Heart right ventricle (tissue), 16 donors: ENCODE measurements at regions not wholly inside any gene's neighbourhood (a gene's known extent, or its start where the extent isn't known, plus 50 kb on each side); places are given as distances from the start of the nearest gene placed in this dataset.
A peak's percentile ranks its signal among the peaks of the same experiment; 100 is the strongest.

Source experiments
- ATAC-seq, 8 donors: fragments of 200-7000 bp; cut with Tn5 transposase; one replicate each; pipeline ENCODE4 v1.9.1; 2020; ENCODE audit warnings: mild to moderate bottlenecking in 8 of 8, moderate library complexity in 8 of 8, moderate number of reproducible peaks in 1 of 8
- DNase-seq, 2 donors: peaks; one replicate each; pipeline ENCODE4 v3.0.0-alpha.2; 2020
- H3K27ac ChIP-seq, 10 donors: fragments of 200-600 bp; sonication (generic) in 2 of 10; one replicate each; pipeline versions ENCODE4 v1.5.0 to v1.8.0; 2020 to 2022; ENCODE audit warnings: mild to moderate bottlenecking in 3 of 10
- H3K27me3 ChIP-seq, 7 donors: fragments of 200-600 bp; one replicate each; pipeline ENCODE4 v1.8.0; 2021 to 2022; ENCODE audit warnings: mild to moderate bottlenecking in 2 of 7
- H3K36me3 ChIP-seq, 9 donors: fragments of 200-600 bp; sonication (generic) in 1 of 9; one replicate each; pipeline versions ENCODE4 v1.5.0 to v1.8.0; 2020 to 2022; ENCODE audit warnings: mild to moderate bottlenecking in 2 of 9
- H3K4me1 ChIP-seq, 9 donors: fragments of 200-600 bp; sonication (generic) in 1 of 9; one replicate each; pipeline versions ENCODE4 v1.5.0 to v1.8.0; 2020 to 2022; ENCODE audit warnings: mild to moderate bottlenecking in 4 of 9
- H3K4me3 ChIP-seq, 10 donors: fragments of 200-600 bp; sonication (generic) in 2 of 10; one replicate each; pipeline versions ENCODE4 v1.5.0 to v1.8.0; 2020 to 2022; ENCODE audit warnings: mild to moderate bottlenecking in 7 of 10, moderate library complexity in 2 of 10
- H3K9me3 ChIP-seq, 11 donors: fragments of 200-600 bp in 10 of 11; sonication (generic) in 2 of 11; one replicate each; pipeline versions ENCODE4 v1.5.0 to v1.8.0; 2013 to 2022; ENCODE audit warnings: mild to moderate bottlenecking in 2 of 11, control low read depth in 1 of 11, moderate library complexity in 1 of 11
- WGBS, 2 donors: extraction: QIAGEN DNeasy Blood & Tissue Kit; methylation state at CpG; one replicate each; pipeline ENCODE4 v1.1.7; 2013; ENCODE audit warnings: inconsistent platforms in 1 of 2; 5-methylcytosine and 5-hydroxymethylcytosine counted together
- intact Hi-C, 10 donors: fragments of 100-400 bp; cut with DNase I; formaldehyde crosslinking; loops; one replicate each; pipeline versions ENCODE4 v1.11.1 to v1.14.2; 2022
- TF ChIP-seq, protein P1 (sequence below), 9 donors: fragments of 200-600 bp; sonication (generic) in 2 of 9; IDR thresholded peaks; one replicate each; pipeline versions ENCODE4 v1.5.0 to v1.8.0; 2021 to 2022; ENCODE audit warnings: antibody characterized with exemption in 9 of 9, mild to moderate bottlenecking in 5 of 9, moderate library complexity in 1 of 9
- donor health status: Arrhythmogenic right ventricular cardiomyopathy.
- donor health status: ischemic (EF 13 %, LVEDD 7.1; RV severe dilation, severe dysfunction).
- donor health status: healthy with polysubstance abuse.
- donor health status: DM: no; HTN: yes; CAD: no.
- donor health status: DM: no; HTN: no; CAD: no.
- donor health status: ischemic (EF 25% LVEDD 6.9; RV normal size, moderate dysfunction).
- donor health status: ischemic (EF 25% LVEDD 5.7; RV mildly dilated, moderate dysfunction).
- donor health status: healthy.
- donor health status: DM: yes; HTN: yes; CAD: no.
- donor health status: Ischemic cardiomyopathy.
- donor health status: ischemic (EF 35%, LVEDD 5.7; RV mildly dilated, moderate dysfunction).
- donor health status: nonischemic (EF 11% LVEDD 7.7; RV severe dilation, severe dysfunction).
- donor health status: DM: yes; HTN: yes; CAD: no.
- donor health status: PGD.
- donor health status: ischemic (EF 29% LVEDD 5.4; RV normal size, mild dysfunction).
- donor health status: nonischemic (EF 23%, LVEDD 6.1; RV moderate dilation, normal function).

DNA sequence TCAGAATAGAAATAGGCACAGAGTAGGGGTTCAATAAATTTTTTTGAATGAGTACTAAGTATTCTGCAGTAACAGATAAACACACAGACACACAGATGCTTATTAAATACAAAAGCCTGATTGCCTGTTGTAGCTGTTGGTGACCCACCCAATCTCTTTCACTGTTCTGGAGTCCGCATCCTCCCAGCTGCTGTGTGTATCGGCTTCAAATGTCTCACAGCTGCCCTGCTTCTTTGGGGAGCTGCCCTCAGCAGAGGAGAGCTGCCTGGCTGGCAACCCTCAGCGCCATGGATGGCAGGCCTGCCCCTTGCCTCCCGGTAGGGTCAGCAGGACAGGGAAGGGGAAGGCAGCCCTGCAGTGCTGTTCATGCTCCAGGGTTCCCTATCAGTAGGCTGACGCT lies 50.5 kb upstream of the PRNP start:
- no peak overlapping the region for H3K4me3 ChIP-seq
- no peak for DNase-seq
- H3K27ac ChIP-seq = no peak overlapping the region
- H3K9me3 ChIP-seq = no peaks in the 10 kb centered on the region
- no peaks in the 10 kb centered on the region for H3K36me3 ChIP-seq
- peaks cover 0 to 16% (median 0%) of the 10 kb centered on the region in 7 donors for H3K27me3 ChIP-seq
- peaks cover 0 to 26% (median 0%) of the 10 kb centered on the region in 9 donors for H3K4me1 ChIP-seq
- 84 to 88% methylated on average over 5 of the region's 5 CpGs for whole genome bisulfite sequencing, 2 donors
- ATAC-seq = no peak
- TF ChIP-seq, protein P1, sequence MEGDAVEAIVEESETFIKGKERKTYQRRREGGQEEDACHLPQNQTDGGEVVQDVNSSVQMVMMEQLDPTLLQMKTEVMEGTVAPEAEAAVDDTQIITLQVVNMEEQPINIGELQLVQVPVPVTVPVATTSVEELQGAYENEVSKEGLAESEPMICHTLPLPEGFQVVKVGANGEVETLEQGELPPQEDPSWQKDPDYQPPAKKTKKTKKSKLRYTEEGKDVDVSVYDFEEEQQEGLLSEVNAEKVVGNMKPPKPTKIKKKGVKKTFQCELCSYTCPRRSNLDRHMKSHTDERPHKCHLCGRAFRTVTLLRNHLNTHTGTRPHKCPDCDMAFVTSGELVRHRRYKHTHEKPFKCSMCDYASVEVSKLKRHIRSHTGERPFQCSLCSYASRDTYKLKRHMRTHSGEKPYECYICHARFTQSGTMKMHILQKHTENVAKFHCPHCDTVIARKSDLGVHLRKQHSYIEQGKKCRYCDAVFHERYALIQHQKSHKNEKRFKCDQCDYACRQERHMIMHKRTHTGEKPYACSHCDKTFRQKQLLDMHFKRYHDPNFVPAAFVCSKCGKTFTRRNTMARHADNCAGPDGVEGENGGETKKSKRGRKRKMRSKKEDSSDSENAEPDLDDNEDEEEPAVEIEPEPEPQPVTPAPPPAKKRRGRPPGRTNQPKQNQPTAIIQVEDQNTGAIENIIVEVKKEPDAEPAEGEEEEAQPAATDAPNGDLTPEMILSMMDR (IDR thresholded peaks at IDR 0.05) = no peak
- intact Hi-C loops = no loop called here

DNA sequence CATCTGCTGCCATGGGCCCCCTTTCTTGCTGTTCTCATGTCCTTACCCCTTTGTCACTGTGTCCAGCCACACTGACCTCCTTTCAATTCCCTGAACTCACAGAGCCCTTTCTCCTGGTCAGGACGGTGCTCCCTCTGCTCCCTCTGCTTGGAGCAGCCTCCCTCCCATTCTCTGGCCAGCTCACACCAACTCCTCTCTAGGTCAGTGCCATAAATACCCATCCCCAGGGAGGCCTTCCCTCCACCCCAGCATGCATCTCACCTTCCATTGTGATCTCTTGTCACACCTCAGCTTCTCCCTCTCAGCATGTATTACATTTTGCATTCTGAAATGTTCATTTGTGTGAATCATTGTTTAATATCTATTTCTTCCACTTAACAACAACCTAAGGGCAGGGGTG lies 50.9 kb upstream of the PRNP start:
- no peak for ATAC-seq
- TF ChIP-seq, protein P1 (IDR thresholded peaks at IDR 0.05) = no peak
- Histone ChIP-seq H3K27ac (no peak overlapping the region), H3K36me3 (no peaks in the 10 kb centered on the region), H3K27me3 (peaks cover 0 to 16% (median 0%) of the 10 kb centered on the region in 7 donors), H3K4me3 (no peak overlapping the region), H3K4me1 (peaks cover 0 to 26% (median 0%) of the 10 kb centered on the region in 9 donors), H3K9me3 (no peaks in the 10 kb centered on the region)
- intact Hi-C loops = no loop called here
- no peak for DNase-seq
- 36 to 62% methylated on average over 1 of the region's 1 CpG for WGBS, 2 donors

DNA sequence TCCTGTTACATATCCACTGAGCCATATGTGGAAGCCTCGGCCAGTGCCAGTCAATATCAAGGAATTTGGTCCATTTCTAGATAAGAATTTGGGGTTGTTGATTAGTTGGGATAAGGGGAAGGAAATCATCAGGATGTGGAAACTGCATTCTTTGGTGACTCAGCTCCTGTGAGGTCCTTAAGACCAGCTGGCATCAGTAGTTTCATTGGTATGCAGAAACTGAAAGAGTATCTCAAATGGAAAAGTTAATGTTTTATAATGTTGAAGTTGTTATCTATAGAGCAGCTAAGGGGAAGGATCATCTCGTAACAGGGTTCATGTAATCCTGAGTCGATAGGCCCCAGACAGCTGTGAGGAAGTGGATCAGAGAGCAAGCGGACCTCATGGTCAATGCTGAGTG lies 52.5 kb upstream of the PRNP start:
- ATAC-seq (peak in 5 of 8 donors; percentile 55 to 73 (median 58)), DNase-seq (no peak)
- Histone ChIP-seq H3K27me3 (peaks cover 0 to 12% (median 0%) of the 10 kb centered on the region in 7 donors), H3K36me3 (no peaks in the 10 kb centered on the region), H3K27ac (peak overlapping the region in 1 of 10 donors; percentile 69), H3K4me1 (peaks cover 0 to 26% (median 0%) of the 10 kb centered on the region in 9 donors), H3K4me3 (no peak overlapping the region), H3K9me3 (no peaks in the 10 kb centered on the region)
- 48 to 60% methylated on average over 4 of the region's 4 CpGs for WGBS, 2 donors
- TF ChIP-seq, protein P1 (IDR thresholded peaks at IDR 0.05) = no peak
- intact Hi-C loops = no loop called here

DNA sequence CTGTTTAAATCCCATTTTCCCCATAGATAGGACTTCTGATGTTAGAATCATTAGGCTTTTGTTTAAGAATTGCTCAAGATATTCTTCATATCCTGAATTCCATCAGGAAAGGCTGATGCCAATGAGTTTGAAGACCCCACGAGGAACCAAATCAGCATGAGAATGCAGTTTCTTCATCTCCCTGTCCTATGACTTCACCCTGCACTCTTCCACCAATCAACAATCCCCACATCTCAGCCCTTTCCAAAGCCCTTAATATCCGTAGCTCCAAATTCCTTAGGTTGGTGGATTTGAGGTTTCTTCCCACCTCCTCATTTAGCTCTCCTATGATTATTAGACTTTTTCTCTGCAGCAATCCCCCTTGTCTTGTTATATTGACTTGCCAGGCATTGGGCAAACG lies 52.9 kb upstream of the PRNP start:
- TF ChIP-seq, protein P1 (IDR thresholded peaks at IDR 0.05) = no peak
- H3K9me3 ChIP-seq = peaks cover 0 to under 1% (median 0%) of the 10 kb centered on the region in 11 donors
- WGBS, 2 donors = 59 to 60% methylated on average over 3 of the region's 3 CpGs
- intact Hi-C loops = no loop called here
- peaks cover 0 to 26% (median 0%) of the 10 kb centered on the region in 9 donors for H3K4me1 ChIP-seq
- no peaks in the 10 kb centered on the region for H3K36me3 ChIP-seq
- H3K27ac ChIP-seq = peak overlapping the region in 1 of 10 donors; percentile 31
- no peak overlapping the region for H3K4me3 ChIP-seq
- ATAC-seq (no peak), DNase-seq (no peak)
- peaks cover 0 to 8% (median 0%) of the 10 kb centered on the region in 7 donors for H3K27me3 ChIP-seq
